PC-3 (cell line): ENCODE measurements at regions not wholly inside any gene's neighbourhood (a gene's known extent, or its start where the extent isn't known, plus 50 kb on each side); places are given as distances from the start of the nearest gene placed in this dataset.

Experiments
- ATAC-seq: fragments of 200-7000 bp; cut with Tn5 transposase; 2 replicates; pipeline ENCODE4 v1.9.1; 2020; ENCODE audit warnings: mild to moderate bottlenecking, moderate library complexity
- BruUV-seq: library from RNA; stranded (reverse); fragments of 400-500 nt; replicated peaks from 2 replicates; lab custom pipeline; 2021; lab: Mats Ljungman, UMichigan
- CTCF ChIA-PET: fragments of 300-600 bp; sonication (Branson Sonifier 250); formaldehyde crosslinking; loops from one replicate; lab custom pipeline; 2022; ENCODE audit warnings: antibody characterized with exemption; lab: Charles Lee
- POLR2A ChIA-PET: fragments of 300-600 bp; sonication (Branson Sonifier 250); formaldehyde crosslinking; loops from one replicate; lab custom pipeline; 2022; ENCODE audit warnings: antibody characterized with exemption; ENCODE audit not compliant: unreplicated experiment; lab: Charles Lee
- DNase-seq: peaks from one replicate; pipeline ENCODE4 v3.0.0-alpha.2; 2015
- H2AFZ ChIP-seq: fragments of 300-600 bp; sonication (generic); 2 replicates; pipeline ENCODE4 v1.6.0; 2016; ENCODE audit warnings: antibody characterized with exemption, low read length
- H3F3A ChIP-seq: fragments of 300-600 bp; sonication (generic); one replicate; pipeline ENCODE4 v1.6.0; 2017; ENCODE audit warnings: antibody characterized with exemption, low read length, control low read depth, mild to moderate bottlenecking; ENCODE audit not compliant: unreplicated experiment
- H3K27ac ChIP-seq: fragments of 300-600 bp; sonication (generic); 2 replicates; pipeline ENCODE4 v1.5.1; 2016; ENCODE audit warnings: mild to moderate bottlenecking, low read length
- H3K27me3 ChIP-seq: fragments of 300-600 bp; sonication (generic); 2 replicates; pipeline ENCODE4 v1.6.1; 2016; ENCODE audit warnings: low read length, mixed read lengths
- H3K36me3 ChIP-seq: fragments of 300-600 bp; sonication (generic); 2 replicates; pipeline ENCODE4 v1.6.1; 2016; ENCODE audit warnings: low read depth, mixed run types, low read length, mixed read lengths
- H3K4me1 ChIP-seq: fragments of 300-600 bp; sonication (generic); 2 replicates; pipeline ENCODE4 v1.5.1; 2016; ENCODE audit warnings: low read length; ENCODE audit not compliant: insufficient read depth
- H3K4me2 ChIP-seq: fragments of 300-600 bp; sonication (generic); 2 replicates; pipeline ENCODE4 v1.6.0; 2016; ENCODE audit warnings: low read length
- H3K4me3 ChIP-seq: fragments of 300-600 bp; sonication (generic); 2 replicates; pipeline ENCODE4 v1.5.1; 2016; ENCODE audit warnings: mild to moderate bottlenecking, low read length, mixed read lengths
- H3K79me2 ChIP-seq: fragments of 300-600 bp; sonication (generic); 2 replicates; pipeline ENCODE4 v1.6.1; 2017; ENCODE audit warnings: low read length, mixed read lengths
- H3K9ac ChIP-seq: fragments of 300-600 bp; sonication (generic); 2 replicates; pipeline ENCODE4 v1.6.0; 2016; ENCODE audit warnings: mild to moderate bottlenecking, low read length
- H3K9me2 ChIP-seq: fragments of 300-600 bp; sonication (generic); replicated peaks from 2 replicates; pipeline ENCODE4 v1.6.1; 2016; ENCODE audit warnings: mixed run types, low read length, mixed read lengths
- H3K9me3 ChIP-seq: fragments of 300-600 bp; sonication (generic); 2 replicates; pipeline ENCODE4 v1.6.1; 2016; ENCODE audit warnings: low read length, mixed read lengths
- H4K20me1 ChIP-seq: fragments of 300-600 bp; sonication (generic); 2 replicates; pipeline ENCODE4 v1.6.1; 2016; ENCODE audit warnings: low read length, mixed read lengths
- CTCF ChIP-seq: fragments of 300-600 bp; sonication (generic); conservative IDR thresholded peaks from 2 replicates; pipeline ENCODE4 v1.5.1; 2017; ENCODE audit warnings: antibody characterized with exemption, low read depth, mild to moderate bottlenecking, low read length
- EZH2 ChIP-seq: fragments of 300-600 bp; sonication (generic); IDR thresholded peaks from one replicate; pipeline ENCODE4 v1.6.1; 2017; ENCODE audit warnings: antibody characterized with exemption, mild to moderate bottlenecking, low read length; ENCODE audit not compliant: unreplicated experiment
- EZH2phosphoT487 ChIP-seq: fragments of 300-600 bp; sonication (generic); IDR thresholded peaks from 2 replicates; pipeline ENCODE4 v1.6.1; 2018; ENCODE audit warnings: mild to moderate bottlenecking, antibody characterized with exemption, low read length, borderline replicate concordance
- intact Hi-C: fragments of 100-400 bp; cut with micrococcal nuclease; formaldehyde crosslinking; loops from 2 replicates; pipeline ENCODE4 v1.9.0; 2023

- TF ChIP-seq EZH2 = no peak
- TF ChIP-seq CTCF = no peak
- TF ChIP-seq EZH2phosphoT487 = no peak
- no peaks in the 10 kb centered on the region for H3F3A ChIP-seq
- no peaks in the 10 kb centered on the region for H4K20me1 ChIP-seq
- DNase-seq (no peak), ATAC-seq (no peak)
- H3K4me3 ChIP-seq = no peak overlapping the region
- peaks cover 11% of the 10 kb centered on the region; the same call in 1 of the 2 replicates for H3K4me1 ChIP-seq
- intact Hi-C loops = no loop called here
- no peaks in the 10 kb centered on the region for H3K36me3 ChIP-seq
- no peak overlapping the region for H3K4me2 ChIP-seq
- H3K79me2 ChIP-seq = no peaks in the 10 kb centered on the region
- H2AFZ ChIP-seq = no peak overlapping the region
- BruUV-seq = no TSS peak
- ChIA-PET POLR2A (no interaction called here), CTCF (no interaction called here)
- H3K9ac ChIP-seq = no peak overlapping the region
- H3K27me3 ChIP-seq = no peaks in the 10 kb centered on the region
- H3K9me3 ChIP-seq = no peaks in the 10 kb centered on the region
- H3K27ac ChIP-seq = no peak overlapping the region
- H3K9me2 ChIP-seq = no peaks in the 10 kb centered on the region
Observed at GRCh38 chr1:238648296-238648695, 738.1 kb upstream of the CHRM3 start.

- TF ChIP-seq EZH2 (no peak), CTCF (no peak), EZH2phosphoT487 (no peak)
- ChIA-PET CTCF (no interaction called here), POLR2A (no interaction called here)
- no peak overlapping the region for H3K4me3 ChIP-seq
- ATAC-seq (peak; percentile 27; the same call in 1 of the 2 replicates), DNase-seq (peak; percentile 70)
- H3K9ac ChIP-seq = no peak overlapping the region
- no peaks in the 10 kb centered on the region for H3K36me3 ChIP-seq
- no peaks in the 10 kb centered on the region for H3F3A ChIP-seq
- H2AFZ ChIP-seq = no peak overlapping the region
- no peak overlapping the region for H3K4me2 ChIP-seq
- H3K27ac ChIP-seq = no peak overlapping the region
- peaks cover 9% of the 10 kb centered on the region; the same call in 1 of the 2 replicates for H3K4me1 ChIP-seq
- no peaks in the 10 kb centered on the region for H3K9me2 ChIP-seq
- intact Hi-C loops = no loop called here
- no peaks in the 10 kb centered on the region for H3K9me3 ChIP-seq
- H3K79me2 ChIP-seq = no peaks in the 10 kb centered on the region
- no TSS peak for BruUV-seq
- H3K27me3 ChIP-seq = no peaks in the 10 kb centered on the region
- H4K20me1 ChIP-seq = no peaks in the 10 kb centered on the region
Observed at GRCh38 chr1:238647877-238648276, 738.5 kb upstream of the CHRM3 start.

GRCh38 chr1:238642231-238642630 is 744.1 kb upstream of the CHRM3 start:
- Histone ChIP-seq H3K9me2 (no peaks in the 10 kb centered on the region), H3K4me1 (no peaks in the 10 kb centered on the region), H3K27me3 (no peaks in the 10 kb centered on the region), H3K79me2 (no peaks in the 10 kb centered on the region), H4K20me1 (no peaks in the 10 kb centered on the region), H2AFZ (no peak overlapping the region), H3F3A (no peaks in the 10 kb centered on the region), H3K27ac (no peak overlapping the region), H3K4me3 (no peak overlapping the region), H3K9me3 (no peaks in the 10 kb centered on the region), H3K4me2 (no peak overlapping the region), H3K9ac (no peak overlapping the region), H3K36me3 (no peaks in the 10 kb centered on the region)
- ATAC-seq = no peak
- CTCF ChIA-PET = no interaction called here
- TF ChIP-seq CTCF (no peak), EZH2phosphoT487 (no peak), EZH2 (no peak)
- no TSS peak for BruUV-seq
- intact Hi-C loops = no loop called here
- DNase-seq = no peak
- POLR2A ChIA-PET = no interaction called here
